DMS79 treated with DMSO at 0.1 percent for 48 hours (cell line): ENCODE measurements at regions not wholly inside any gene's neighbourhood (a gene's known extent, or its start where the extent isn't known, plus 50 kb on each side); places are given as distances from the start of the nearest gene placed in this dataset.

Experiments
- DNase-seq: peaks from one replicate; lab custom pipeline; 2025; lab: John Stamatoyannopoulos, UW

DNA sequence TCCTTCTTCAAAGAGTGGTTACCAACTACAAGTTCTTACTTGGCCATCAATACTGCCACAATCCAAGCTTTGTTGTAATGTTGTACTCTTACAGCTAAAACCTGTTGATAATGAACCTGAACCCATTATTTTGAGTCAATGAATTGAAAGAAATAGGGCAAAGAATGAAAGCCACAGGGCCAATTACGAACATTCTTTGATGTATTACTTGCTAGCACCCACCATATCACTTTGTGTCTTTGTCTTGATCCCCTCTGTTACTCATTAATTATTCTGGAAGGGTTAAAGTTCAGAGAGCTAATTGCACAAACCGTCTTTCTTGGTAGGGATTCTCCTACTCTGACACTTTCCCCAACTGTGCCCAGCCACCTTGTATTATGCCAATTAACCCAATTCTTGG lies 53.2 kb upstream of the TFEC start:
- DNase-seq, result no peak

DNA sequence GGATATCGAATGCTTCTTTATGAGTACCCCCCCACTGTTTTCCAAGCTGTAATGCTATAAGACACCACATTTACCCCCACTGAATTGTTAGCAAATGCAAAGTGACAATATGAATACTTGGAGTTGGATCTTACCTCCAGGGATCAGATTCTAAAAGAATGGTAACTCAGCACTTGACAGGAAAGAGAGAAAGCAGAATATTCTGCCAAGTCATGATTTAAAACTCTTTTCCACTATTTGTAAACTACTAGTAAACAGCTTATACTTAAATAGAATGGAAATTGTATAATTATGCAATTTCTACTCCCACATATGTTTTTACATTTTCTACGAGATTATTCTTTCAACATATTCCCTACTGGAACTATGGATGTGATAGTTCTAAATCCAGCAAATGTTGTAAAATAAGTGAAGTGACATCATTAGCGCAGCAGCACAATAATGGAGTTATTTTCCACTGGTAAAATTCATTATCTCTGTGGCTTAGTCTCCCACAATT lies 56.0 kb upstream of the TFEC start:
- DNase-seq, result no peak

- no peak for DNase-seq
Measured at GRCh38 chr7:116087291-116087690, 56.7 kb upstream of the TFEC start.

DNA sequence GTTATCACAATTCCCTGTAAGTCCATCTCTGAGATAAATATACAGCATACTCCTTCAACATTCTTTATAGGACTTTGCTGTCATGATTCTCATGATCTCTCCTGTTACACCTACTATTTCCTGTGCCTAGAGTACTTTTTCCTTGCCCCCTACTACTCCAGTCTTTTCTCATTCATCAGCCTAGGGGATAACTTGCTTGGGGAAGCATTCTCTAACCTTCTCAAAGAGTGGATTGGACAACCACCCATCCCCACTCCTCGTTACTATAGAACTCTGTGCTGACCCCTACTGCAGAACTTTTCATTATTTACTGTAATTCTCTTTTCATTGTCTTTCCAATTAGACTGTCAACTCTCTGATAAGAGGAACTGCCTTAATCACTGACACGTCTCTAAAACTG lies 57.4 kb upstream of the TFEC start:
- no peak for DNase-seq

DNA sequence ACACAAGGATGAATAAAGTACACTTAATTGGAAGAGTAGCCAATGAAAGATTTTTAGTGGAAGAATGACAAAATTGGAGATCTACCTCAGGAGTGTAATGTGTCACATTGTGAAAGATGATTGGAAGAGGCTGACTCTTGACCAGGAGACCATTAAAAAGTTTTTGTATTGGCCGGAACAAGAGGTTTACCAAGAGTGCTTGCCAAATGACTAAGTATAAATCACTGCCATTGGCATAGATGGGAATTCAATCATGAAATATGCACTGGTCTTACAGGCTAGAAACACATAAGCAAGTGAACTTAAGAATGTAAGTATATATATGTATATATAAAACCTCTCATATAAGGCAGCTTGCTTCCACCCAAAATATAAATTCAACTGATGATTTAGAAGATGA lies 58.7 kb upstream of the TFEC start:
- DNase-seq, result no peak

DNA sequence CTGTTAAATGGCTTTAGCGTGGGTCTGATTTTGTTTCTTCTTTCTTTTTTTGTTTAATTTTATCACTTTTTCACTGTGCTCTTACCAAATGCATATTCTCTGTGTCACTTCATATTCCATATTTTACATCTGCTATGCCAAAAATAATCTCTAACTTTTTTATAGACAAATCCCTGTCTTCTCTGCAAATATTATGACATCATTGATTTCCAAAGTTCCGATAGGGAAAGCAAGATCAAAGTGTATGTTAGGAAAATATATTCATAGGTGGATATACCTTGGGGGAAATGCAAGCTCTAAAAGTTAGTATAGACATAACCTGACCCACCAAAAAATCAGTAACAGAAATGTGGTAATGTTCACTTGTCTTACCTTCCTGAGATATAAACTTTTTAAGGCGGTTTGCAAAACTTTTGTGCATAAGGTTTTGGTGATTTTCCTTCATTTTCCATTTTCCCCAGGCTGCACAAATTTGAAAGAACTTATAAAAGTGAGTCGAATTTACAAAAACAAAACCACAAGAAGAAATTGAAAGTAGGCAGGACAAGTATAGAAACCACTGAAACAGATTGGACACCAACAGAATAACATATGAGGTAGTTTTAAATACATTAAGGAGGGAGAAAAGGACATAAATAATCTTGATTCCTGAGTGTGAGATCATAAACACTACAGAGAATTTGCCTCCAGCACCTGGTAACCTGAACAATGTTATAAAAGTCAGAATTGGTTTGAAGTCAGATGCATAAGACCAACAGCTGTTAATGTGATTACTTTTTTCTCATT lies 63.1 kb upstream of the TFEC start:
- no peak for DNase-seq

DNA sequence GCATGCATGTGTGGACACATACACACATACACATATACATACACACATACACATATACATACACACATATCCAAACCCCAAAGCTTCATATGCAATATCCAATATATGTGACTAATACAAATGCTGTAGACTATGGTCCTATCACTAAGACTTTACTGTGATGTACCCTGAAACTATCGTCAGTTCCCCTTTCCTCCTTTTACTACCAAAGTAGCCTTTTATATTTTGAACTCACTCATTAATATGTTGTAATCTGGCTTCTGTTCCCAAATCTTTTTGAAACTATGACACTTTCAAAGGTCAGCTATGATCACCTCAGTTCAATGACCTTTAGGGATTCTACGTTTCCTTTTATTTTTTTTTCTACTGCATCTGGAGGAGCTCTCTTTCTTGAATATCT lies 64.8 kb upstream of the TFEC start:
- DNase-seq, result no peak

- DNase-seq, result no peak
Measured at GRCh38 chr7:116097365-116098009, 66.9 kb upstream of the TFEC start.

GRCh38 chr7:116098175-116098574 lies 67.6 kb upstream of the TFEC start:
- DNase-seq, result no peak

- no peak for DNase-seq
Measured at GRCh38 chr7:116100626-116101025, 70.1 kb upstream of the TFEC start.

GRCh38 chr7:116101704-116102103 lies 71.1 kb upstream of the TFEC start:
- no peak for DNase-seq

- DNase-seq, result no peak
Measured at GRCh38 chr7:116111475-116111874, 80.9 kb upstream of the TFEC start.

DNA sequence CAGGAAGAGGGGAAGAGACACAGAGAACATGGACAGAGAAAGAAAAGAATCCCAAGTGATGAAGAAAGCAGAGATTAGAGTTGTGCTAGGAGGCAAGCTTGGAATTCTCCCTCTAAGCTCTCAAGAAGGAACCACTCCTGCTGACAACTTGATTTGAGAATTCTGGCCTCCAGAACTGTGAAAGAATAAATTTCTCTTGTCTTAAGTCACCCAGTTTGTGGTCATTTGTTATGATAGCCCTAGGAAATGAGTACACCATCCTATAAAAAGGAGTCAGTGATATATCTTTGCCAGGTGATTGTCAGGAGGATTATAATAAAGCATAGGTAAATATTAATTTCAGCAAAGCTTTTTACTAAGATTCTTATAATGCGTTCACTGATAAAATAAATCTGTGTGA lies 82.7 kb upstream of the TFEC start:
- no peak for DNase-seq

GRCh38 chr7:116120839-116121238 lies 89.5 kb upstream of the TES start:
- no peak for DNase-seq

GRCh38 chr7:116122972-116123595 lies 87.3 kb upstream of the TES start:
- no peak for DNase-seq

DNA sequence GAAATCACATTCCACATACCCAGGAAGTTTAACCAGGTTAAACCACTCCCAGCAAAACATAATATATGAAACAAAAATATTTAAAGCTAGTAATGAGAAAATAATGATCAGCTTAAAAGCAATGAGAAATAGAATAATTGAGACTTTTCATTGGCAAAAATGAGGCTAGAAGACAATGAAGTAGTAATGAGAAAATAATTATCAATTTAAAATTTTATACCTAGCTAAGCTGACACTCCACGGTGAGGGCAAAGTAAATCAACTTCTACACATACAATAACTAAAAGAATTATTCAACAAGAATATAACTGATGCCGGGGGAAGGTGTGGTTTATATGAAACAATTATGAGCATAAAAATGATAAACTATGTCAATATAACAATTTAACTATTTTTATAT lies 82.2 kb upstream of the TES start:
- DNase-seq, result no peak

- DNase-seq, result no peak
Measured at GRCh38 chr7:116135306-116135705, 75.0 kb upstream of the TES start.

GRCh38 chr7:116138202-116138801 lies 72.0 kb upstream of the TES start:
- DNase-seq, result peak; percentile 66

DNA sequence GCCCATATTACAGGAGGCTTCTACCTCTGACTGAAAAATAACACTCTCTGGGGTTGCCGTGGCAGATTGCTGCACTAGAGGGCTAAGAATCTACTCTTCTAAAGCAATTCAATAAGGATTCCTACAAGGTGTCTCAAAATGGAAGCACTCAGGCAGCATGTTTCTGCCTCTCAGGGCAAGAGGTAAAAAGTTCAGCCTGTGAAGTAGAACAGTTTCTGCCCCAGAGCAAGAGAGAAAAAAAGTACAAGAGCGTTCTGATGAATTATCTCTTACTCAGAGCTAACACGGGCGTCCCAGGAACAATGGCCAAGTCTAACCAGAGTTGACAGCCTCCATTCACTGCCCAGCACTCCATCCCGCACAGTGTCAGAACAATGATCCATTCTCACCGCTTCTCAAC lies 71.3 kb upstream of the TES start:
- DNase-seq, result no peak

DNA sequence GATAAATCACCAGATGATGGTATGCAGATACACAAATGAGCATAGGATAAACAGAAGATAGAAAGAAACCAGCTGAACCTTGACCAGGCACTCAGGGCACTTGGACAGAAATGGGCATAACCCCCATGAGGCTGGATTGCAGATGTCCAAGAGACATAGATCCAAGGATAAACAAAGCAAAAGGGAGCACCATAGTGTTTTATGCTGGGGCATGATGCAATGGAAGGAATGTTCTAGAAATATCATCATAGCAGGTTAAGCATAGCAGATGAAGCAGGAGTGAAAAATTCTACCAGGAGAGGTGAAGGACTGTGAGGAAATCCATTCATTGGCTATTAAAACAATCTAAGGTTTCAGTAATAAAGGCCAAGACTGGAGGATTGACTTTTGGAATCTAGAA lies 70.5 kb upstream of the TES start:
- DNase-seq, result no peak

GRCh38 chr7:116142374-116142773 lies 68.0 kb upstream of the TES start:
- DNase-seq, result no peak

GRCh38 chr7:116142850-116143249 lies 67.5 kb upstream of the TES start:
- no peak for DNase-seq
